ENCODE measurements at regions not wholly inside any gene's neighbourhood (a gene's known extent, or its start where the extent isn't known, plus 50 kb on each side); places are given as distances from the start of the nearest gene placed in this dataset.

GRCh38 chr2:2422621-2423020 is 91.5 kb upstream of the MYT1L start:
- TF ChIP-seq CTCF (conservative IDR thresholded peaks at IDR 0.05 in 1 of 2, IDR thresholded peaks at IDR 0.05 in 1 of 2; ENCODE audit: extremely low read depth in 1 of 2, insufficient read depth in 1 of 2, low read depth in 1 of 2, low read length in 2 of 2) (no peak), EZH2 (IDR thresholded peaks at IDR 0.05; ENCODE audit: borderline replicate concordance, low read length) (no peak)

Measured in mammary epithelial cell (primary cell).